Putamen (tissue), 1 donor: ENCODE measurements at regions not wholly inside any gene's neighbourhood (a gene's known extent, or its start where the extent isn't known, plus 50 kb on each side); places are given as distances from the start of the nearest gene placed in this dataset.
"Not testable (repeated sequence)": the region's sequence is repeated elsewhere in the genome, so short reads cannot be mapped to it uniquely, and the experiment has no call there.

Experiments
- DNase-seq: peaks from one replicate; pipeline ENCODE4 v3.0.0-alpha.2; 2016; ENCODE audit warnings: low spot score

- no peak for DNase-seq
Observed at GRCh38 chr9:102728946-102729345, 266.2 kb upstream of the CYLC2 start.

DNA sequence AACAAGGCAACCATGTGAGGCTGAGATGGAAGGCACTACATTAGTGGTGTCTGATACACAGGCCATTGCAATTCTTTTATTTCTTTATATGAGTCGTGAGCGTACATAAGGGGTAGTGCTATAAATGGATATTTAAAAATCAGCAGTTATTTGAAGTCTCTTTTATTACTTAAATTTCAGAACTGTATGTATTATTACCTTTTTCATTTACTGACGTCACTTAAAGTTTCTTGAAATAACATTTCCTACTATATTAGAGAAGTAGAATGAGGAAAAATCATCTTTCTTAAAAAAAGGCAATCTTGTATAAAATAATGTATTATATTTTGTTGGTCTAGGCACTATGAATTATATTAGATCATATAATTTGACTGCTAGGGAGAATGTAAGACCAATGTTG is 280.9 kb upstream of the CYLC2 start:
- DNase-seq, result no peak

DNA sequence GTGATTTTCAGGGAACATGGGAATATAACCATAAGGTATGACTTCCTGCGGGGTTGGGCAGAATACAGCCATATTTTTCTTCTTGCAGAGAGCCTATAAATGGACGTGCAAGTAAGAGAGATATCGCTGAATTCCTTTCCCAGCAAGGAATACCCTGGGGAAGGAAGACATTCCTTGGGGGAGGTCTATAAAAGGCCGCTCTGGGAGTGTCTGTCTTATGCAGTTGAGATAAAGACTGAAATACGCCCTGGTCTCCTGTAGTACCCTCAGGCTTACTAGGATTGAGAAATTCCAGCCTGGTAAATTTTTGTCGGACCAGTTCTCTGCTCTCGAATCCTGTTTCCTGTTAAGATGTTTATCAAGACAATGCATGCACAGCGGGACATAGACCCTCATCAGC is 282.2 kb upstream of the CYLC2 start:
- not testable (repeated sequence) for DNase-seq

GRCh38 chr9:102700936-102701335 is 294.2 kb upstream of the CYLC2 start:
- no peak for DNase-seq

DNA sequence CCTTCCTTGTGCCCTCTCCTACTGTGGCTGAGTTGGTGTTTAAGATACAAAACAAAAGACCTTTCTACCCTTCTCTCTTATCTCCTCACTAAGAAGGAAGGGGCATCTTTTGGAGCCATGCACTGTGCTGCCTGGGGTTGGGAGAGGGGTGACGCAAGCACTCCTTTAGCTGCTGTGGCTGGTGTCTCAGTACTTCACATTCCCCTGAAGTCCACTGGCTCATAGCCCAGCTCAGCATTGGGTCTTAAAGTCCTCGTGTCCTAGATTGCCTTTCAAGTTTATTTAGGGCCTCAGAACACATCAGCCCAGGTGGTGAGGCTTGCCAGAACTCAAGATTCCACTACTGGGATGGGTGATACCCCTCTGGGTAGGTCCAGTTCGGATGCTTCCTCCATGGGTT is 325.9 kb upstream of the CYLC2 start:
- DNase-seq, result no peak

DNA sequence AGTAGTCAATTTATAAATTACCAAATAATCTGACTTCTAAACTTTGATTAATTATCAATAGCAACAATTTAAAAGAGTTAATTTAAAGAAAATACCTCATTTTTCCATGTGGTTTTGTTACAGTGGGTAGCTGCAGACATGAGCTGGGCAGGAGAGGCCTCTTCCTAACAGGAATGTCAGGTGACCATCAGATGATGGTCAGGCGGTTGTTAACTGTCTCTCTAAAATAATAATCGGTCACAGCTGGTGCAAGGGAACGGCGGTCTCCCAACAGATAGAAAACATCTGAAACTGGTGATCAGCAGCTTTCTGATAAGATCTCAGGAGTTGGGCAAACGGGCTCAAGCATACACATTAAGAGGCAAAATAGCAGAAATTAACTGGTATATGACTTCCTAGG is 342.7 kb upstream of the CYLC2 start:
- no peak for DNase-seq

- no peak for DNase-seq
Observed at GRCh38 chr9:102650896-102651295, 344.2 kb upstream of the CYLC2 start.

GRCh38 chr9:102642651-102643050 is 352.5 kb upstream of the CYLC2 start:
- DNase-seq, result no peak

GRCh38 chr9:102631559-102631958 is 363.6 kb upstream of the CYLC2 start:
- no peak for DNase-seq

DNA sequence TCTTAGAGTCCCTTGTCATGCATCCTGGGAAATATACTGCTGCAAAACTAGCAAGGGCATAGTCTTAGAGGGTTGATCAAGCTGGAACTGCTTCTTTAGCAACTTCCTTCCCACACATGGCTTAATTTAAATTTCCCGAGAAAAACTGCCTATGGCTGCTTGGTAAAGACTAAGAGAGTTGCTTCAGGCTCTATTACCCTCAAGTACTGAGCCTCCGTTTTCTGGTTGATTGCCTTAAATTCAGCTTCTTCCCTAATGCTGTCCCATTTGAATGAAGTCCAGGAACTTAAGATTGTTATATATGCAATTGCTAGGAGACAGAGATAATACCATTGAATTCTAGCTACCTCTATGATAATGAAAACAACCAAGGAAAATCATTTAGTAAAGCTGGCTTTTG is 385.7 kb upstream of the CYLC2 start:
- no peak for DNase-seq

- not testable (repeated sequence) for DNase-seq
Observed at GRCh38 chr9:102603198-102604195, 391.6 kb upstream of the CYLC2 start.

- DNase-seq, result no peak
Observed at GRCh38 chr9:102594241-102594640, 400.9 kb upstream of the CYLC2 start.

GRCh38 chr9:102587281-102587680 is 407.9 kb upstream of the CYLC2 start:
- no peak for DNase-seq

DNA sequence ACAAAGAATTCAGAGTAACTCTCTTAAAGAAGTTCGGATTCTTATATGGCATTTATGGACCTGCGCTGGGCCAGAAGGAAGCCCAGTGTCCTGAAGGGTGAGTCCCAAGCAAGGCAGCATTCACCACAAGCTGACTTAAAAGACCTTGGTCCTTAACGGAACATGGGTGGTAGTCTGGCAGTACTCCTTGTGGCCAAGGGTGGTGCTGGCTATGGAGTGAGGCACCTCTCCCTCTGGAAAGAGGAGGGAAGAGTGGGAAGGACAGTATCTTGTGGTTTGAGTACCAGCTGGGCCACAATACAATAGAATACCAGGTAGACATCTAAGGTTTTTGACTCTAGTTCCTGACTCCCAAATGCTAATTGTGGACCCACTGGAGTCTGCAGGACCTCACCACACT is 425.7 kb upstream of the CYLC2 start:
- DNase-seq, result no peak

GRCh38 chr9:102551346-102551745 is 443.8 kb upstream of the CYLC2 start:
- no peak for DNase-seq

DNA sequence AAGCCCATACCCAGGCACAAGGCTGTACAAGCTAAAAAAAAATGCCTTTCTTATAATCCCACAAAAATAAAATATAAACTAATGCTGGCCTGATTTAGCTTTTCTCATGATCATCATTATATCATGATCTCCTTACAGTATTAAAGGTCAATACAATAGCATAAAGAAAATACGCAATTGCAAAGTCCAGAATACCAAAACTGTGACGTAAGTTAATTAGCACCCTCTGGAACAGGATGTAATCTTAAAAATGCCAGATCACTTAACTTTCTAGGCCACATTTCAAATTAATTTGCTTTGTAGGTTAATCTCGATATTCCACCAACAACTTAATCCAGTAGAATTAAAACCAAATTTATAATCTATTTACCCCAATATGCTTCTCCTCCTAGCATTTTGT is 444.2 kb upstream of the CYLC2 start:
- DNase-seq, result no peak

DNA sequence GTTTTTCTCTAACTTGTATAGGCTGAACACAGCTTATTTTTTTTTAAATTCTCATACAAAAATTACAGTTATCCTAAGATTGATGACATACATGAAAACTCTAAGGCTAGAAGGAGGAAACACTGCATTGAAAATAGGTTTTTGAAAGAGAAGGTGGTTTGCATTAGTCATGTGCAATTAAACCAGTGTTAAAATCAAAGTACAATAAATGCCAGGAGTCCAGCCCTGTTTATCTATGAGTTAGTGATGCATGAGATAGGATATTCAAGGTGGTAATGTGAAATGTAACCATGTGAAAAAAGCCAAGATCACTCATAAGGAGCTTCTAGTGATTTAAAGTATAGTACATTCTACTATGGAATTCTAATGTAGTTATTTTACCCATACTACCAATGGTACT is 444.9 kb upstream of the CYLC2 start:
- no peak for DNase-seq

DNA sequence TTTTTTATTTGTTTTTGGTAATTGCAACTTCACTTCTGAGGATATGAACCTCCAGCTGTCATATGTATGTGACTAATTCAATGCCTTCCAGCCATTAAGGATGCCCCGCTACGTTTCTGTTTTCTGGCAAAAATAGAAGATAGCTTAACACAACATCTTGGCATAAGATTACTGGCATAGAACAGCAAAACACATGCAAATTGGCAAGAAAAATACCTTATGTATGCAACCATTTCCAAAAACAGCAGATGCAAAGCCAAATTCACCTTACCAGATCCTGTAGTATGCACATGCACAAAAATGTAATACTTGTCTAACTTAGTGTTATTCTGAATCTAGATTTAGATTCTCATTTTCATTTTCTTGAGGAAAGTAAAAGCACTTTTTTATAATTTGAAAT is 461.1 kb upstream of the CYLC2 start:
- no peak for DNase-seq

GRCh38 chr9:102521097-102521755 is 473.9 kb upstream of the CYLC2 start:
- DNase-seq, result no peak

DNA sequence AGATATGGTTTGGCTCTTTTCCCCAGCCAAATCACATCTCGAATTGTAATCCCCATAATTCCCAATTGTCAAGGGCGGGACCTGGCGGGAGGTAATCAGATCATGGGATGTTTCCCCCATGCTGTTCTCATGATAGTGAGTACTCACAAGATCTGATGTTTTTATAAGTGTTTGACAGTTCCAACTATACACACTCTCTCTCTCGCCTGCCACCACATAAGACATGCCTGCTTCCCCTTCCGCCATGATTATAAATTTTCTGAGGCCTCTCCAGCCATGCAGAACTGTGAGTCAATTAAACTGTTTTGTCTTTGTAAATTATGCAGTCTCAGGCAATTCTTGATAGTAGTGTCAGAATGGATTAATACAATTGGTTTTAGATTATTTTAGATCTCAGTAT is 475.7 kb upstream of the CYLC2 start:
- DNase-seq, result no peak

DNA sequence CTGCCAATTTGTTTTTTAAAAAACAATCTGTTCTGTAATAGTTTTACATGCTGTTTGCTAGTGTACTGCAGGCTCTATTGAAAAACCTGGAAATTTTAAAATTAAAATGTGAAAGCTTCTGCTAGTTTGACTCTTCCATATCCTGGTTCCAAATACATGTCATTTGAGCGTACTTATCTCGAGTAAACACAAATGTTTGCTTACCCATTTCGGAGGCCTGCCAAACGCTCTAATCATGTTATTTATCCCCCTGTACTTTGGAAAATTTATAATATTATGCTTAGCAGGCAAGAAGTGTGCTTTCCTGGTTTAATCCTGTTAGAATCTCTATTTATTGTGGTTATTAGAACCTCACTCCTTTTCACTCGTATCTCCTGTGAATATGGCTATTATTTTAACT is 476.8 kb upstream of the CYLC2 start:
- no peak for DNase-seq

DNA sequence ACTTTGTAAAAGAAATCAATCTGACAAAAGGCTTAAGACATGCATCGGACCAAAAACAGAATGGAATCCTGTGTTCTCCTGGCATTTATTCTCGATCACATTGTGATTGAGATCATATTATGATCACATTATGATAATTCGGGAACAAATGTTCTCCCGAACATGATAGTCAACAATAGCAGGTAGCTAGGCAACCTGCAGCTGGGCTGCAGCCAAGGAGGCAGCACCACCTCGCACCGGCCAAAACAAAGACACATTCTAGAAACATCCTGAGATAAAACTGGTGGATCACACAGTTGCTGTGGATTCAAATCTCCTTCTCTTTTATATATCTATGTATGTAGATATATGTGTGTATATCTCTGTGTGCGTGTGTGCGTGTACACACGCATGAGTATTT is 480.6 kb upstream of the CYLC2 start:
- DNase-seq, result no peak

- DNase-seq, result no peak
Observed at GRCh38 chr9:102507044-102507687, 488.0 kb upstream of the CYLC2 start.
